SK-N-SH treated with all-trans-retinoic acid at 6 μM for 48 hours (cell line): ENCODE measurements at regions not wholly inside any gene's neighbourhood (a gene's known extent, or its start where the extent isn't known, plus 50 kb on each side); places are given as distances from the start of the nearest gene placed in this dataset.

Experiments
- CSDC2 ChIP-seq: fragments of 250-450 bp; sonication (Bioruptor Pico); IDR thresholded peaks from 2 replicates; pipeline ENCODE4 v1.5.0; 2020; ENCODE audit warnings: mild to moderate bottlenecking, moderate library complexity
- ESRRG ChIP-seq: fragments of 250-450 bp; sonication (Bioruptor Pico); IDR thresholded peaks from 2 replicates; pipeline ENCODE4 v1.6.1; 2021; ENCODE audit warnings: mild to moderate bottlenecking
- GLIS3 ChIP-seq: fragments of 250-450 bp; sonication (Bioruptor Pico); IDR thresholded peaks from 2 replicates; pipeline ENCODE4 v1.5.0; 2020; ENCODE audit warnings: mild to moderate bottlenecking, moderate library complexity
- ISL1 ChIP-seq: fragments of 250-450 bp; sonication (Bioruptor Pico); IDR thresholded peaks from 2 replicates; pipeline ENCODE4 v2.1.2; 2022; ENCODE audit warnings: mild to moderate bottlenecking, moderate library complexity
- PPARA ChIP-seq: fragments of 250-450 bp; sonication (Bioruptor Pico); IDR thresholded peaks from 2 replicates; pipeline ENCODE4 v1.5.0; 2020; ENCODE audit warnings: mild to moderate bottlenecking, borderline replicate concordance
- RARB ChIP-seq: fragments of 250-450 bp; sonication (Bioruptor Pico); IDR thresholded peaks from 2 replicates; pipeline ENCODE4 v1.8.0; 2021; ENCODE audit warnings: mild to moderate bottlenecking, moderate library complexity
- TCF4 ChIP-seq: fragments of 250-450 bp; sonication (Bioruptor Pico); IDR thresholded peaks from 2 replicates; pipeline ENCODE4 v1.8.0; 2021; ENCODE audit warnings: mild to moderate bottlenecking, moderate library complexity, borderline replicate concordance
- ZC3H10 ChIP-seq: fragments of 250-450 bp; sonication (Bioruptor Pico); IDR thresholded peaks from 2 replicates; pipeline ENCODE4 v1.5.1; 2021; ENCODE audit warnings: mild to moderate bottlenecking, moderate library complexity
- ZFP3 ChIP-seq: fragments of 250-450 bp; sonication (Bioruptor Pico); IDR thresholded peaks from 2 replicates; pipeline ENCODE4 v1.5.0; 2020; ENCODE audit warnings: mild to moderate bottlenecking, moderate library complexity
- ZFP30 ChIP-seq: fragments of 450-650 bp; formaldehyde crosslinking; IDR thresholded peaks from 2 replicates; pipeline ENCODE4 v1.5.0; 2022; ENCODE audit warnings: mild to moderate bottlenecking, moderate library complexity
- TF ChIP-seq, protein P1 (sequence below): fragments of 250-450 bp; sonication (Bioruptor Pico); IDR thresholded peaks from 2 replicates; pipeline ENCODE4 v1.5.1; 2020; ENCODE audit warnings: low read depth, mild to moderate bottlenecking, moderate library complexity
- TF ChIP-seq, protein P2 (sequence below): fragments of 250-450 bp; sonication (Bioruptor Pico); IDR thresholded peaks from 2 replicates; pipeline ENCODE4 v1.8.0; 2020; ENCODE audit warnings: mild to moderate bottlenecking, moderate library complexity, borderline replicate concordance
- TF ChIP-seq, protein P3 (sequence below): fragments of 250-450 bp; sonication (Bioruptor Pico); IDR thresholded peaks from 2 replicates; pipeline ENCODE4 v1.5.1; 2021; ENCODE audit warnings: mild to moderate bottlenecking, moderate library complexity

DNA sequence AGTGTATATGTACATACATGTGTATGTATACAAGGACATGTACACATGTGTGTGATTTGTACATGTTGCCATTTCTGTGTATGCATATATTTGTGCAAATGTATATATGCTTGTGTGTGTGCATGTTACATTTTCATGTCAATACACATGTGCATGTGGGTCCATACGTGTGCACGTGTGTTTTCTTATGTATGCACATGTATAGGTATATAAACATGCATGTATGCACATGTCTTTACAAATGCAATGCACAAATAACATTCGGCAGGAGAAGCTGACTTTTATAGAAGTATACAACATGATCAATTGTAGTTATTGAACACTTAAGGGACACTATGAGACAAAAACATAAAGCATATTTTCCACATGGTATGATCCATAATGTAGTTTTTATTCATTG is 307.4 kb upstream of the SEMA3C start:
- TF ChIP-seq PPARA (CRISPR knock-in tag) (no peak), TCF4 (no peak), CSDC2 (no peak), ESRRG (CRISPR knock-in tag) (no peak), RARB (CRISPR knock-in tag) (no peak), ZC3H10 (CRISPR knock-in tag) (no peak), GLIS3 (CRISPR knock-in tag) (no peak), ZFP30 (CRISPR knock-in tag) (no peak), ZFP3 (CRISPR knock-in tag) (no peak), ISL1 (CRISPR knock-in tag) (no peak)
- TF ChIP-seq, protein P1, sequence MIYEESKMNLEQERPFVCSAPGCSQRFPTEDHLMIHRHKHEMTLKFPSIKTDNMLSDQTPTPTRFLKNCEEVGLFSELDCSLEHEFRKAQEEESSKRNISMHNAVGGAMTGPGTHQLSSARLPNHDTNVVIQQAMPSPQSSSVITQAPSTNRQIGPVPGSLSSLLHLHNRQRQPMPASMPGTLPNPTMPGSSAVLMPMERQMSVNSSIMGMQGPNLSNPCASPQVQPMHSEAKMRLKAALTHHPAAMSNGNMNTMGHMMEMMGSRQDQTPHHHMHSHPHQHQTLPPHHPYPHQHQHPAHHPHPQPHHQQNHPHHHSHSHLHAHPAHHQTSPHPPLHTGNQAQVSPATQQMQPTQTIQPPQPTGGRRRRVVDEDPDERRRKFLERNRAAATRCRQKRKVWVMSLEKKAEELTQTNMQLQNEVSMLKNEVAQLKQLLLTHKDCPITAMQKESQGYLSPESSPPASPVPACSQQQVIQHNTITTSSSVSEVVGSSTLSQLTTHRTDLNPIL (CRISPR knock-in tag) = no peak
- TF ChIP-seq, protein P2, sequence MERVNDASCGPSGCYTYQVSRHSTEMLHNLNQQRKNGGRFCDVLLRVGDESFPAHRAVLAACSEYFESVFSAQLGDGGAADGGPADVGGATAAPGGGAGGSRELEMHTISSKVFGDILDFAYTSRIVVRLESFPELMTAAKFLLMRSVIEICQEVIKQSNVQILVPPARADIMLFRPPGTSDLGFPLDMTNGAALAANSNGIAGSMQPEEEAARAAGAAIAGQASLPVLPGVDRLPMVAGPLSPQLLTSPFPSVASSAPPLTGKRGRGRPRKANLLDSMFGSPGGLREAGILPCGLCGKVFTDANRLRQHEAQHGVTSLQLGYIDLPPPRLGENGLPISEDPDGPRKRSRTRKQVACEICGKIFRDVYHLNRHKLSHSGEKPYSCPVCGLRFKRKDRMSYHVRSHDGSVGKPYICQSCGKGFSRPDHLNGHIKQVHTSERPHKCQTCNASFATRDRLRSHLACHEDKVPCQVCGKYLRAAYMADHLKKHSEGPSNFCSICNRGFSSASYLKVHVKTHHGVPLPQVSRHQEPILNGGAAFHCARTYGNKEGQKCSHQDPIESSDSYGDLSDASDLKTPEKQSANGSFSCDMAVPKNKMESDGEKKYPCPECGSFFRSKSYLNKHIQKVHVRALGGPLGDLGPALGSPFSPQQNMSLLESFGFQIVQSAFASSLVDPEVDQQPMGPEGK (CRISPR knock-in tag) = no peak
- TF ChIP-seq, protein P3, sequence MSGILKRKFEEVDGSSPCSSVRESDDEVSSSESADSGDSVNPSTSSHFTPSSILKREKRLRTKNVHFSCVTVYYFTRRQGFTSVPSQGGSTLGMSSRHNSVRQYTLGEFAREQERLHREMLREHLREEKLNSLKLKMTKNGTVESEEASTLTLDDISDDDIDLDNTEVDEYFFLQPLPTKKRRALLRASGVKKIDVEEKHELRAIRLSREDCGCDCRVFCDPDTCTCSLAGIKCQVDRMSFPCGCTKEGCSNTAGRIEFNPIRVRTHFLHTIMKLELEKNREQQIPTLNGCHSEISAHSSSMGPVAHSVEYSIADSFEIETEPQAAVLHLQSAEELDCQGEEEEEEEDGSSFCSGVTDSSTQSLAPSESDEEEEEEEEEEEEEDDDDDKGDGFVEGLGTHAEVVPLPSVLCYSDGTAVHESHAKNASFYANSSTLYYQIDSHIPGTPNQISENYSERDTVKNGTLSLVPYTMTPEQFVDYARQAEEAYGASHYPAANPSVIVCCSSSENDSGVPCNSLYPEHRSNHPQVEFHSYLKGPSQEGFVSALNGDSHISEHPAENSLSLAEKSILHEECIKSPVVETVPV (CRISPR knock-in tag) = no peak
